H54 (cell line): ENCODE measurements at regions not wholly inside any gene's neighbourhood (a gene's known extent, or its start where the extent isn't known, plus 50 kb on each side); places are given as distances from the start of the nearest gene placed in this dataset.
A peak's percentile ranks its signal among the peaks of the same experiment; 100 is the strongest.

Experiments used
- DNase-seq: peaks from one replicate; pipeline ENCODE4 v3.0.0; 2011; ENCODE audit warnings: low spot score, mixed read lengths; ENCODE audit not compliant: insufficient read length
- FAIRE-seq: peaks from 3 replicates; lab custom pipeline; 2011; peaks lifted over from hg19 to GRCh38; lab: Jason Lieb, UNC
- POLR2A ChIP-seq: IDR thresholded peaks from 2 replicates; pipeline ENCODE4 v1.6.1; 2011; ENCODE audit warnings: low read depth, mild to moderate bottlenecking, low read length

DNA sequence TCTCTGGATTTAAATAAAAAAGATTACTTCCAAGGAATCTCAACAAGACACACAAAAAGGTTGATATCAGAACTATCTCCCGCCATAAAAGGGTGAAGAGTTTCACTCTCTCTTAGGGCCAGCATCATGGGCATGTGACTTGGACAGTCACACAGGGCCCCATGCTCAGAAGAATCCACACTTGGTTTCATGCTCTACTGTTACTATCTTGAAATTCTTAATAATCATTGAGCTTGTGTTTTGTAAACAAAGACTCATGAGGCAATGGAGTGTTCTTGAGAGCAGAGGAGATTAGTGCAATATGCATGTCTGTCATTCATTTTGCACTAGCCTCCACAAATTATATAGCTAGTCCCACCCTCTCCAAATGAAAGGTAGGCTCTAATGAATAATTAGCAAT is 58.4 kb downstream of the HMHB1 start:
- no peak for DNase-seq
- peak; percentile 15 for FAIRE-seq
- TF ChIP-seq POLR2A = no peak

DNA sequence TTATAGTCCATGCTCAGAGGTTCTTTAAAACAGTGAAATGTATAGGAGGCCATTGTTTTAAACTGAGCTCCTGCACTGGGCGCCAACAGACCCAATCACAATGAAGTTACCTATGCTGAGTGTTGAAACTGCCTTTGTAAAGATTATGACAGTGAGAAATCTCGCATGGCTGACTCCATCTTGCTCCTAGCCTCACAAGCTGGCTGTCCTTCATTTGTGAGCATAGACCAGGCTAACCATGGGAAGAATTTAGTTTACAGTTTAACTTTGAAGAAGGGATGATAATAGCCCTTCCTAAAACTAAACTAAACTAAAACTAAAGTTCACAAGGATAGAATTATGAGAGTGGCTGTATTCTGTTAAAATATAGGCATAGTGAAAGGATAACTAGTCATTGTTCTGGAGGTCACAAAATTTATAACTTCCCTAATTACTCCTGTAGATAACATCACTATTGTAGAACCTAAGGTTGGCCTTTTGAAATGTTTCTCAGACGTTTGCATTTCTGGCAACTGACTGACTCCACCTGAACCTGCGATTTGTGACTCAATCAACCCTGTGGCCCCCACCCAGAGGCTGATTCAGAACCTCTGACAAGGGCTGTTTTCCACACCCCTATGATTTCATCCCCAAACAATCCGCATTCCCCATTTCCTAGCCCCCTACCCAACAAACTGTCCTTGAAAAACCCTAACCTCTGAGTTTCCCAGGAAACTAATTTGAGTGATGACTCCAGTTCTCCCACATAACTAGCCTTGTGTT is 59.1 kb downstream of the HMHB1 start:
- DNase-seq (no peak), FAIRE-seq (peak; percentile 93)
- no peak for TF ChIP-seq POLR2A

DNA sequence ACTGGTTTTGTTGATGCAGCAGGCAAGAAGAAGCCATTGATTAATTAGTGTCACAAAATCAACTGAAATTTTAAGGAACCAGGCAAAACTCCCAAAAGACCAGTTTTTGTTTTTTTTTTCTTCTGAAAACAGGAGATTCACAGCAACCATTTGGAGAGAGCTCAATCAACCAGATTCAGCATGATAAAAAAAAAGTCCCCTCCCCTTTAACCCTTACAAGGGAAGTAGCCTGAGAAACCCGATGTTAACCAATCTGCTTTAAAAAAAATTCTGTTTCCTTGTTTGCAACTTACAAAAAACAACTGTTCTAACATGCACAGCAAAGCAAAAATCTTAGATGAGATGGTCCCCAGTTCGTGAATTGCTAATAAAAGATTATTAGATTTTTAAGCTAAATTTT is 59.7 kb downstream of the HMHB1 start:
- FAIRE-seq = peak; percentile 27
- TF ChIP-seq POLR2A = no peak
- DNase-seq = no peak

DNA sequence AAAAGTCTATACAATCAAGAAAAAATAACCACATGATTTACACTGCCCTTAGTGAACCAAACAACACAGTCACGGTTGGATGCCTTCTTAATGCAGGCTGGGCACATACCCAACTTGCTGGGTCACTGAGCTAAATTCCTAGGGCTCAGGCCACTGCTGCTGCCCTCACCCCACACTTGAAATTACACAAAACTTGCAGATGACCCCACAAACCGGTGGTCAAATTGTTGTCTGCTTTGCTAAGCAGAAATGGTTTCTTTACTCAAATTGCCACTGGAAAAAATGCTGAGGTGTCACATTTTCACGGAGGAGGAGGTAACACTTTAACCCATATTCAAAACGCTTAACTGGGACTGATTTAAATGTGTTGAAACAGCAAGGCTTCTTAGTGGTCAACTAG is 62.4 kb downstream of the HMHB1 start:
- FAIRE-seq = peak; percentile 69
- DNase-seq = no peak
- no peak for TF ChIP-seq POLR2A

DNA sequence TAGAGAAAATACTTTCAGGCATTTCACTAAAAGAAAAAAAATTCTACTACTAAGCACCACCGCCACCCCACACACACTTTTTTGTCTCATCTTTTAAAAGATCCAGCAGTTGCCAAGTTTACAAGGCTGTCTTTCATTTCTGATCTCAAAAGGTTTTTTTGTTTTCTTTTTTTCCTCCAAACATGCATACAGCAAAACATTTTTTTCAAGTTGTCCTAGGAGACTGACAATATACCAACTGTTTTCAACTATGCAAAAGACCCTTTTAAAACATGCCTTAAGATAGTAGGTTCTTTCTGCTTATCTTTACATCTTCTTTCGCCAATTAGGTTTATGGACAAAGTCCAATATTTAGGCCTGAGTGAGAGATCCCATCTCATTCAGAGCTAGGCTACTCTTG is 65.2 kb downstream of the HMHB1 start:
- no peak for TF ChIP-seq POLR2A
- no peak for FAIRE-seq
- no peak for DNase-seq

DNA sequence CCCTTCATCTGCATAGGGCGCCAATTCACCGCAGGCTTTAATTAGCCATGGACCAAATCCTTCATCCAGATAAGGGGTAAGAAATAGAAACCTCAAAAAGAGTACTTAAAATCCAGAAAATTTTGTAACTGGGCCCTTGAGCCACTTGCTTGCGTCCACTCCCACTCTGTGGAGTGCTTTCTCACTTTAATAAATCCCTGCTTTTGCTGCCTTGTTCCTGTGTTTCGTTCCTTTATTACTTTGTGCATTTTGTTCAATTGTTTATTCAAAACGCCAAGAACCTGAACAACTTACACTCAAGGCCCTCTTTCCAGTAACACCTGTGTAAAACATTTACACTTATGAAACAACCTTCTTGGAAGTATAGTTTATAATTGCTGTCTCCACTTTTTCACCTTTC is 66.5 kb downstream of the HMHB1 start:
- FAIRE-seq (no peak), DNase-seq (no peak)
- TF ChIP-seq POLR2A = no peak

DNA sequence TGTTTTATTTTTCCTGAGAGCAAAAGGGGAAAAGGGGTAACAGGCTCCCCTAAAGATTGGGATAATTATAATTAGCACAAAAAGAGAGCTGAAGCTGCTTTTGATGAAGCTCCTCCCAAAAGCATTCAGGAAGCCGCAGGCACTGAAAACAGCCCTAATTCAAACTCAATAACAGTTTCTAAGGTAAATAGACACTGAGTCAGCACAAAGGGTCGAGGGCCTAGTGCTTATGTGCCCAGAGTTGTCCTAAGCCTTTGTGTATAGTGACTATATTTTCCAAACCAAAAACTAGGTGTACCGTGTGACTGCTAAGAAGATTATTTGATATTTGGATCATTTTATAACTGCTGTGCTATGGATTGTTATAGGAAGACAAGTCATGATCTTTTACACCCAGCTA is 67.7 kb downstream of the HMHB1 start:
- no peak for TF ChIP-seq POLR2A
- DNase-seq (no peak), FAIRE-seq (no peak)

DNA sequence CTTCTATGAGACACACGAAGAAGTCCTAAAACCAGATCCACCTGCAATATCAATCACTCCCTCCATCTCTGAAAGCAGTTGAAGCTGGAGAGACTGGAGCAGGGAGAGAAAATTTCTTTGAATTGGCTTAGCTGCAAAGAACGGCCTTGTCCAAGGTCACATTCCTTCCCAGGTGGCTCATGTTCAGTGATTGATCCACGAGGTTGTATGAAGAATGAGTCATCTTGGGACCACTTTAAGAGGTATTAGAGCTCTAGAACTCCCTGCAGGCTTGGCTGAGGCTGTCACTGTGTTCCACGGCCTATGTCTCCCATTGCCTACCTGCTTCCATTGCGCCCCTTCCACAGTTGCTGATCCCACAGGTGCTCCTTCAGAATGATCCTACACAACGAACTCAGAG is 68.2 kb downstream of the HMHB1 start:
- TF ChIP-seq POLR2A = no peak
- FAIRE-seq (no peak), DNase-seq (no peak)

DNA sequence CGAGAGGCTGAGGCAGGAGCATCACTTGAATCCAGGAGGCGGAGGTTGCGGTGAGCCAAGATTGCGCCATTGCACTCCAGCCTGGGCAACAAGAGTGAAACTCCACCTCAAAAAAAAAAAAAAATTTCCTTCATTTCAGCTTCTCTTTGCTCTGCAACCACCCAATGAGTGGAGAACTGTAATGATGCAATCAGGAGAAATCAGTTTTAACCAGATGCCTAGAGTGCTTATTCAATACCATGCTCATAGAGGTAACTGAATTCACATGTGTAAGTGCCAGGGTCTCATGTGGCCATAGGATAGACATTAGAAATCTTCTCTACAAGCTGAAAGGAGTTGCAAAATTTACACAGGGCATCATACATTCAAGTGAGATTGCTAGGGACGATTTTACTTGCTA is 70.6 kb downstream of the HMHB1 start:
- TF ChIP-seq POLR2A = no peak
- DNase-seq (no peak), FAIRE-seq (no peak)

DNA sequence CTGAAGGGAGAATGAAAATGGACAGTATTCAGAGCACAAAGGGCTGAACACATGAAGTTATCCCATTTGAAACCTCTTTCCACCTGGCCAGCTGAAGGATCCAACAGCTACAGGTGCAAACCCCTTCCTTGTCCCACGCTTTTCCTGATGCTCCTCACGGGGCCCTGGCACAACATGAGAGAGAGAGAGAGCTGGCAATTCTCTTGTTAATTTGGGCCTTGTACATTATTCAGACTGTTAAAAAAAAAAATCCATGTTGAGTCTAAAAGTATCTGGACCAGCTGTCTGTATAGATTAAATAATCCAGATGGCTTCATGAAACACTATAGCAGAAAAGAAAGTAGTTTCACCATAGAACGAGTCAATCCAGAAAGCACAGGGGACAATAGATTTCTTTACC is 74.1 kb downstream of the HMHB1 start:
- FAIRE-seq (no peak), DNase-seq (no peak)
- TF ChIP-seq POLR2A = no peak

DNA sequence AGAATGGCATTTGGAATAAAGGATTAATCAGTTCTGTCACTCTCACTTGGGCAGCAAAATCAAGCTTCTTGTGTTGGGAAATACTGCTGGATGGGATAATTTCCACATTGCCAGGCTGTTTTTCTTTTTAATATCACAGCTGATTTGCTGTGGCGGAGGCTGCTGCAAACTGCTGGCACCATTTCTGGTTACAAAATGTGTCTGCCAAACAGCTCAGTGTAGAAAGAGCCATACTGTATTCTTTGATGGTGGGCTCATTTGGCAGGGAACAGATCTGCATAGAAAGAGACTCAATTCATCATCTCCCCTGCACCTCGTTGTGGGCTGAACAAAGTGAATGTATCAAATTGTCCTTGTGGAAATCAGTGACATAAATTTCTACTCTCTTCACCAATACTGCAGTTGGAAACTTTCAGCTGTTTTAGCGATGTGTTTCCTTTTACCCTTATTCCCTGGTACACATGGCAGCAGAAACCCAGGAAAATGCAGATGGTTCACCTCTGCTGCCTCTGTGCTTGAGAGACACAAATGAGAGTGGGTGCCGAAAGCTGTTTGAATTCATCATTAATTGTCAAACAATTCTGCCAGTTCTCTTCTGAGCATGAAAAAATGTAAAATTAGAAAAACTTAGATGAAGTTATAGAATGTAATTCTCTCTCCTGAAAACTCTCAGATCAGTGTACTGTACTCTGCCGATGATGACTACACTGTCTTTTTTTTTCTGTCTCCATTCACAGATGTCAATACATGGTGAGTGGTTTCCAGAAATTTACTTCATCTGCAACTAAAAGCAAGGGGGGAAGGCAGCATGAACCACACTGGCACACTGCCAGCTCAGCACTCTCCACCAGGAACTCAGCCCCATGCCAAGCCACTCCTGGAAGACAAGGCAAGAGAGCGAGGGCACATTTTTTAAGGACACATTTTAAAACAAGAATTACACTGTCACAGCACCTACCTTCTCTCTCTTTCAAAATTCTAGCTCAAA is 75.0 kb downstream of the HMHB1 start:
- no peak for TF ChIP-seq POLR2A
- DNase-seq = no peak
- FAIRE-seq = peak; percentile 38

DNA sequence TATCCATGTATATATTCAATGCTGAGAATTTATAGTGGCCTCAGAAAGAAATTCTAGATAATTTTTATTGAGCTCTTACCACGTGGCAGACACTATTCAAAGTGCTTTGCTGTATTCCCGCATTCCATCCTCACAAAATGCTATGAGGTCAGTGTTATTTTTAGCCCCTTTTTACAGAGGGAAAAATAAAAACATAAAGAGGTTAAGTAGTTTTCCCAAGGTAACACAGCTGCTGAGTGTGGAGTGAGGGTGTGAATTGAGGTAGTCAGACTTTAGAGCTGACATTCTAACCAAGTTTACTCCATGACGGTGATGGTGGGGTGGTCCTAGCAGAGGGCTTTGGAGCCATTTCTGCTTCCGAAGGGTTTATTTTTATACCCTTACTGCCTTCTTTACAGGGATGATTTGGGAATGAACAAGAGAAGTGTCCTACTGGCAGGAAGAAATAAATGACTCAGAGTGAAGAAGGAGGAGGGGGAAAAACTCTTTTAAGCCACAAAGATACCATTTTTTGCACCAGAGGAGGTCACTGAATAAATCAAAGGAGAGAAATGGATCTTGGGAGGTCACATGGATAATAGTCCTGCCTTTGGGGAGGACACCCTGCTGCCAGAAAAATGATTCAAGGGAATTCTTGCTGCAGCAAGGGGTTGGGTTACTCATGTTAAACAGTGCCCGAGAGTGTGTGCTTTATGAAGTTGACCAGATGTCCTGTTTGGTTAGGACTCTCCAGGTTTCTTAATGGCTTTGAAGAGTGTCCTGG is 76.1 kb downstream of the HMHB1 start:
- TF ChIP-seq POLR2A = no peak
- FAIRE-seq = peak; percentile 75
- peak; percentile 19 for DNase-seq

DNA sequence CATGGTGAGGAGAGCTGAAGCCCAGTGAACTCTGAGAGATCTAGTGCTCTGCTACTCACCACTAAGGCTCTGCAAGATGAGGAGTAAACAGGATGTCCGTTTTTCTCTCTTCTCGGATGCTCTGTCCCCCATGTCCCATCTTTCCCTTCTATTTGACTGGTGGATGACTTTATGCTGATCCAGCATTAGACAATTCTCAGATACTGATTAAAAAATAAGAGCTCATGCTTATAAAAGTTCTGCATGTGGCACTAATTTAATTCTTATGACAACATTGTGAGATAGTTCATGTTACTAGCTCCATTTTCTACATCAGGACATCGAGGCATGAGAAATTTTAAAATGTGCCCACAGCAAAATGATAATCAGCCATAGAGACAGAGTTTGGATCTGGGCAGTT is 77.0 kb downstream of the HMHB1 start:
- FAIRE-seq (no peak), DNase-seq (no peak)
- TF ChIP-seq POLR2A = no peak

DNA sequence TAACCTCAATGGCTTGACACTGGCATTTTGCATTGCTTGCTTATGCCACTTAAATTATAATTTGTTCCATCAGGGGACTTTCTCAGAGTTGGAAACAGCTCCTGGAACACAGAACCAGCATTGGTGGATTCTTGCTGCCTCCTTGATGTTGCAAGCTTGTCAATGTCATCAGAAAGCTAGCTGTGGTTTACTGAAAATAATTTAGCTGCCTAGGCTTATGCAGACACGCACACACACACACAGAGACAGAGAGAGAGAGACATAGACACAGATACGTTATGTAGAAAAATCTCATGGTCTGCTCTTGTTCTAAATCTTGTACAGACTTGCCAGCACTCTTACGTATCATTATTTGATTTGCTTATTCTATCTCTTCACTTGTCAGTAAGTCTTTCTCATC is 78.0 kb downstream of the HMHB1 start:
- TF ChIP-seq POLR2A = no peak

More for the DNA sequence above, 78.0 kb downstream of the HMHB1 start:
- DNase-seq = no peak
- FAIRE-seq = no peak
